Neuron (in vitro differentiated cells): ENCODE measurements at regions not wholly inside any gene's neighbourhood (a gene's known extent, or its start where the extent isn't known, plus 50 kb on each side); places are given as distances from the start of the nearest gene placed in this dataset.
"Not testable (repeated sequence)": the region's sequence is repeated elsewhere in the genome, so short reads cannot be mapped to it uniquely, and the experiment has no call there.

Source experiments
- H2AFZ ChIP-seq: one replicate; pipeline ENCODE4 v1.6.1; 2013; ENCODE audit warnings: low read depth, mild to moderate bottlenecking, inconsistent platforms, low read length, moderate library complexity
- H3K27me3 ChIP-seq: one replicate; pipeline ENCODE4 v1.6.1; 2013; ENCODE audit warnings: low read length; ENCODE audit not compliant: insufficient read depth
- H3K36me3 ChIP-seq: one replicate; pipeline ENCODE4 v1.6.1; 2013; ENCODE audit warnings: low read length; ENCODE audit not compliant: insufficient read depth
- H3K4me1 ChIP-seq: one replicate; pipeline ENCODE4 v1.6.1; 2013; ENCODE audit warnings: low read length; ENCODE audit not compliant: insufficient read depth
- H3K4me3 ChIP-seq: 2 replicates; pipeline ENCODE4 v1.5.1; 2013; ENCODE audit warnings: mild to moderate bottlenecking, low read length, moderate library complexity
- H3K9me3 ChIP-seq: one replicate; pipeline ENCODE4 v1.6.1; 2013; ENCODE audit warnings: low read length

GRCh38 chr5:88656221-88656950 is 226.6 kb downstream of the MEF2C start:
- peaks cover 2% of the 10 kb centered on the region for H3K9me3 ChIP-seq
- H2AFZ ChIP-seq: no peak overlapping the region
- H3K36me3 ChIP-seq: no peaks in the 10 kb centered on the region
- H3K4me3 ChIP-seq: no peak overlapping the region
- H3K4me1 ChIP-seq: peaks cover 15% of the 10 kb centered on the region
- no peaks in the 10 kb centered on the region for H3K27me3 ChIP-seq

DNA sequence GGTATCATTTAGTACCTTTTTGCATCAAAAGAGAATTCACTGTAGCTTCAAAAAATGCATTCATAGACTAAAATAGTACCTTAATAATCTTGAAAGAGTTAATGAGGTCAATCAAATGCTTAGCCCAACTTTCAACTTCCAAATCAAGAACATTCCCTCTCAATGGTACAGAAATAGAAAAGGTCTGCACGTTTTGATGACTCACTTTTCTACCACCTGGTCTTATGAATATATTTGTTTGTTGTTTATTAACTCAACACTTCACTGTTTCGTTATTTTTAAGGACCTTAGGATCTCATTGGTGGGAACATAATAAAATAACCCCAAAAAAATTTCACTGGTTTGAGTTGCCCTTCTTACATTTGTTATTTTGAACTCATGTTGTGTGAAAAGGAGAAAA is 229.5 kb downstream of the MEF2C start:
- Histone ChIP-seq H3K36me3 (no peaks in the 10 kb centered on the region), H3K9me3 (no peaks in the 10 kb centered on the region), H3K4me3 (no peak overlapping the region), H2AFZ (no peak overlapping the region), H3K4me1 (peaks cover 9% of the 10 kb centered on the region), H3K27me3 (no peaks in the 10 kb centered on the region)

- Histone ChIP-seq H2AFZ (no peak overlapping the region), H3K27me3 (no peaks in the 10 kb centered on the region), H3K4me3 (no peak overlapping the region), H3K4me1 (no peaks in the 10 kb centered on the region), H3K9me3 (peaks cover 3% of the 10 kb centered on the region), H3K36me3 (no peaks in the 10 kb centered on the region)
These were observed 235.1 kb downstream of the MEF2C start for GRCh38 chr5:88647901-88648300.

DNA sequence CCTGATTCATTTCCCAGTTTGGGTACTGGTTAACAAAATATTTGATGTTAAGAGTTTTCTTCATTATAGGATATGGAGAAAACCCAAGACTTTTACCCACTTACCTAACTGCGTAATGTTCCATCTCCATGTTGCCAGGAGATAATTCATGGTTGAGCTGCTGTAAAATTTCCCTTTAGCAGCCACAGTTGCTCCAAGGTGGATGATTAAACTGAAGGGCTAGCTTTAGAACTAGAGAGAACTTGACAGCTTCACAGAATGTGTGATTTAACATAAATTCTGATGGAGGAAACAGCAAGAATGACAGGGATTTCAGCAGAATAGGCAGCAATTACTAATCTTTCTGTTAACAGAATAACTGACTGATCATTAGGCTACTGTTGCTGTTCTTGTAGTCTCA is 236.1 kb downstream of the MEF2C start:
- Histone ChIP-seq H3K4me1 (no peaks in the 10 kb centered on the region), H3K27me3 (no peaks in the 10 kb centered on the region), H3K36me3 (no peaks in the 10 kb centered on the region), H3K4me3 (no peak overlapping the region), H2AFZ (no peak overlapping the region), H3K9me3 (peaks cover 3% of the 10 kb centered on the region)

- Histone ChIP-seq H3K36me3 (no peaks in the 10 kb centered on the region), H3K9me3 (peaks cover 3% of the 10 kb centered on the region), H3K4me3 (no peak overlapping the region), H2AFZ (no peak overlapping the region), H3K4me1 (no peaks in the 10 kb centered on the region), H3K27me3 (no peaks in the 10 kb centered on the region)
These were observed 238.3 kb downstream of the MEF2C start for GRCh38 chr5:88644676-88645075.

DNA sequence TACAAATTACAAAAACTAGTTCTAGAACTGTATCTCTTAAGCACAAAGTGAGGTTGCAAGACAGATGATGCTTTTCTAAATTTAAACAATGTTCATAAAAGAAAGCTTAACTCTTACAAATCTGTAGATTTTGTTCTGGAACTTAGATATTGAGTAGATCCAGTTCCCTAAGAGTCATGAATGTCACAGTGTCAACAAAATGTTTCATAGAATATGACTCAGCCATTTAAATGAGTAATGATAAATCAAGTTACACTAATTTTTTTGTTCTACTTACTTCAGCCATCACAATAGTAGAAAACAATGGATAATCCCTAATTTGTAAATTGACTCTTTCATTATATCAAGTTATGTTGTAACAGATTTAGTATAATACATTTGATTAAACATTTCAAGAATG is 239.7 kb downstream of the MEF2C start:
- Histone ChIP-seq H2AFZ (no peak overlapping the region), H3K4me3 (no peak overlapping the region), H3K9me3 (peaks cover 3% of the 10 kb centered on the region), H3K27me3 (no peaks in the 10 kb centered on the region), H3K4me1 (no peaks in the 10 kb centered on the region), H3K36me3 (no peaks in the 10 kb centered on the region)

- Histone ChIP-seq H3K9me3 (peaks cover 3% of the 10 kb centered on the region), H3K4me1 (no peaks in the 10 kb centered on the region), H3K36me3 (no peaks in the 10 kb centered on the region), H2AFZ (no peak overlapping the region), H3K4me3 (no peak overlapping the region), H3K27me3 (no peaks in the 10 kb centered on the region)
These were observed 249.0 kb downstream of the MEF2C start for GRCh38 chr5:88634014-88634413.

GRCh38 chr5:88622890-88623289 is 260.1 kb downstream of the MEF2C start:
- not testable (repeated sequence) for H3K27me3 ChIP-seq, H3K4me1 ChIP-seq, H3K36me3 ChIP-seq, H3K4me3 ChIP-seq, H2AFZ ChIP-seq
- peaks cover 10% of the 10 kb centered on the region for H3K9me3 ChIP-seq

DNA sequence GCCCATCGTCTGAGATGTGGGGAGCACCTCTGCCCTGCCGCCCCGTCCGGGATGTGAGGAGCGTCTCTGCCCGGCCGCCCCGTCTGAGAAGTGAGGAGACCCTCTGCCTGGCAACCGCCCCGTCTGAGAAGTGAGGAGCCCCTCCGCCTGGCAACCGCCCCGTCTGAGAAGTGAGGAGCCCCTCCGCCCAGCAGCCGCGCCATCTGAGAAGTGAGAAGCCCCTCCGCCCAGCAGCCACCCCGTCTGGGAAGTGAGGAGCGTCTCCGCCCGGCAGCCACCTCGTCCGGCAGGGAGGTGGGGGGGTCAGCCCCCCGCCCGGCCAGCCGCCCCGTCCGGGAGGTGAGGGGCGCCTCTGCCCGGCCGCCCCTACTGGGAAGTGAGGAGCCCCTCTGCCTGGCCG is 267.2 kb downstream of the MEF2C start:
- not testable (repeated sequence) for H3K4me1 ChIP-seq, H3K9me3 ChIP-seq, H3K36me3 ChIP-seq, H3K27me3 ChIP-seq, H3K4me3 ChIP-seq, H2AFZ ChIP-seq

DNA sequence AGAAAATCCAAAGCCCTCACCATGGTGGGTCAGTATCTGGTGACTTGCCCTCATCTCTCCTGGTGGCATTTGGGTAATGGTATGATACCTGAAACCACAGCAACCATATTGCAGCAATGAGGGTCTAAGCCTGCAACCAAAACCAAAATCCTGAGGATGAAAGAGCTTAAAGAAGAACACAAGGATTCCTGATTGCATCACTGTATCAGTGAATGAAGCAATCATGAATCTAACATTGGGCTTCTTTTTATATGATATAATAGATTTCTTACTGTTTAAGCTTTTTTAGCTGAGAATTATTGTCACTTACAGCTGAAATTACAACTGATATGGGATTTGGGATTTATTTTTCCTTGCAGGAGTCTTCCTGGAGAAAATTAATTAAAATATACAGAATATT is 269.9 kb downstream of the MEF2C start:
- H3K4me1 ChIP-seq: no peaks in the 10 kb centered on the region
- H3K9me3 ChIP-seq: peaks cover 5% of the 10 kb centered on the region
- no peaks in the 10 kb centered on the region for H3K36me3 ChIP-seq
- H3K4me3 ChIP-seq: no peak overlapping the region
- H2AFZ ChIP-seq: no peak overlapping the region
- no peaks in the 10 kb centered on the region for H3K27me3 ChIP-seq

- H2AFZ ChIP-seq: no peak overlapping the region
- H3K36me3 ChIP-seq: no peaks in the 10 kb centered on the region
- peaks cover 2% of the 10 kb centered on the region for H3K9me3 ChIP-seq
- no peak overlapping the region for H3K4me3 ChIP-seq
- no peaks in the 10 kb centered on the region for H3K4me1 ChIP-seq
- no peaks in the 10 kb centered on the region for H3K27me3 ChIP-seq
These were observed 272.4 kb downstream of the MEF2C start for GRCh38 chr5:88610586-88610985.

- H3K4me3 ChIP-seq: no peak overlapping the region
- H3K36me3 ChIP-seq: no peaks in the 10 kb centered on the region
- H3K4me1 ChIP-seq: no peaks in the 10 kb centered on the region
- H3K27me3 ChIP-seq: no peaks in the 10 kb centered on the region
- no peak overlapping the region for H2AFZ ChIP-seq
- peaks cover 5% of the 10 kb centered on the region for H3K9me3 ChIP-seq
These were observed 275.5 kb downstream of the MEF2C start for GRCh38 chr5:88607492-88607891.

DNA sequence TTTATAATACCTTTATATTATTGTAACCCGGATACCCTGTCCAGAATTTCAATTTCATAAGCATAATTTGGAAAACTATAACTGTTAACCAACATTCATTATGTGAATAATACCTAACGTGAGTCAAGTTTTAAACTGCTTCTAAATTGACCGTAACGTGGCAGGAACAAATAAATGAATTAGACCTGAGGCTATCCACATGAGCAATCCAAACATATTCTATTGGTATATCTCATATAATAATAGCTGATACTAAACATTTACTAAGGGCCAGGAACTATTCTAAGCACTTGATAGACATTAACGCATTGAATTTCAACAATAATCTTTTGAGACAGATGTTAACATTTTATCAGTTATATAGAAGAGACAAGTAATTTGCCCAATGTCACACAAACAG is 276.4 kb downstream of the MEF2C start:
- Histone ChIP-seq H3K4me3 (no peak overlapping the region), H3K27me3 (no peaks in the 10 kb centered on the region), H3K4me1 (no peaks in the 10 kb centered on the region), H2AFZ (no peak overlapping the region), H3K9me3 (peaks cover 5% of the 10 kb centered on the region), H3K36me3 (no peaks in the 10 kb centered on the region)

DNA sequence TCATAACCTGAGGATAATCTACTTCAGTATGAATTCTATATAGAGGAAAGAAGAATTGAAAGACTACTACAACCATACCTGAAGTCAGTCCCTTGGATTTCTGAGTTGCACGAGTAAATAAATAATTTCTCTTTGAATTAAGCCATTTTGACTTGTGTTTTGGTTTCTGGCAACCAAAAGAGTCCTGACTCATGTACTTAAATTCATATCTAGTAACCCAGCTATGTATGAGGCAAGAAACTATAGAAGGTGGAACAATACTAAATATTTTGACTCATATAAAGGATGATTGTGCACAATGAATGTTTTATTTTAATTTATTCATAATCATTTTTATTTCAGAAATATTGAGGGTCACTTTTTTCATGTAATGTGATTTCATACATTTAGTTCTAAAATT is 276.8 kb downstream of the MEF2C start:
- Histone ChIP-seq H2AFZ (no peak overlapping the region), H3K4me3 (no peak overlapping the region), H3K36me3 (no peaks in the 10 kb centered on the region), H3K27me3 (no peaks in the 10 kb centered on the region), H3K9me3 (peaks cover 6% of the 10 kb centered on the region), H3K4me1 (no peaks in the 10 kb centered on the region)
